Uterus (tissue), 2 donors: ENCODE measurements at regions not wholly inside any gene's neighbourhood (a gene's known extent, or its start where the extent isn't known, plus 50 kb on each side); places are given as distances from the start of the nearest gene placed in this dataset.
"Not testable (repeated sequence)": the region's sequence is repeated elsewhere in the genome, so short reads cannot be mapped to it uniquely, and the experiment has no call there.

Source experiments
- CTCF ChIP-seq, 4 experiments: fragments of 200-600 bp in 2 of 4; fragments of 450-650 bp in 2 of 4; sonication (generic) in 2 of 4; IDR thresholded peaks; one replicate each; pipeline ENCODE4 v1.5.1; 2016 to 2019; ENCODE audit warnings: antibody characterized with exemption in 4 of 4, mild to moderate bottlenecking in 2 of 4, moderate library complexity in 1 of 4
- POLR2A ChIP-seq, 2 donors: fragments of 450-650 bp; IDR thresholded peaks; one replicate each; pipeline ENCODE4 v1.6.1; 2016; ENCODE audit warnings: antibody characterized with exemption in 2 of 2, mild to moderate bottlenecking in 1 of 2, moderate library complexity in 1 of 2

- not testable (repeated sequence) for TF ChIP-seq POLR2A, CTCF (IDR thresholded peaks at IDR 0.05)
Measured at GRCh38 chr9:6099346-6099745, 83.9 kb upstream of the RANBP6 start.
